GM10266 (cell line): ENCODE measurements at regions not wholly inside any gene's neighbourhood (a gene's known extent, or its start where the extent isn't known, plus 50 kb on each side); places are given as distances from the start of the nearest gene placed in this dataset.

Experiments used
- DNase-seq: peaks from one replicate; pipeline ENCODE4 v3.0.0; 2012; ENCODE audit errors: extremely low spot score
- TF ChIP-seq, protein P1 (sequence below): IDR thresholded peaks from 2 replicates; pipeline ENCODE4 v1.5.1; 2012; ENCODE audit warnings: mild to moderate bottlenecking, low read depth; ENCODE audit not compliant: control insufficient read depth, insufficient read depth; ENCODE audit errors: missing control alignments

DNA sequence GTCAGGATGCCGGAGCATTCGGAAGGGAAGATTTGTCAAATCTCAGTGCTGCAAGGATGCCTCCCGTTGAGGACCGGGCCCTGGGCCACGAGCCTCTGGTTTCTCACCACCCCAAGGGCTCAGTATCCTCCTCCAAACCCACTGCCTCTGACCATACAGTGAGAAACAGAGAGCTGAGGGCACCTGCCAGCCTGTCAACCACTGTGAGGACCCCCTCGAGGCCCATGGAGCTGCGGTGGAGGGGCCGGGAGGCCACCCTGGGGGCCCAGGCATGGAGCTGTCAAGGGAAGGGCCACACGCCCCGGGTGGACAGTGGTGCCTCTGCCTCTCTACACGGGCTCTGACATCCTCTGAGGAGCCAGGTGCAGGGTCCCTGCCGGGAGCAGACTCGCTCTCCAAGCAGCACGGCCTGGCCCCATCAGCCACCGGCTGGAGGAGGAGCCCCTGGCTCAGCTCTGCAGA lies 248.0 kb upstream of the TCERG1L start:
- TF ChIP-seq, protein P1, sequence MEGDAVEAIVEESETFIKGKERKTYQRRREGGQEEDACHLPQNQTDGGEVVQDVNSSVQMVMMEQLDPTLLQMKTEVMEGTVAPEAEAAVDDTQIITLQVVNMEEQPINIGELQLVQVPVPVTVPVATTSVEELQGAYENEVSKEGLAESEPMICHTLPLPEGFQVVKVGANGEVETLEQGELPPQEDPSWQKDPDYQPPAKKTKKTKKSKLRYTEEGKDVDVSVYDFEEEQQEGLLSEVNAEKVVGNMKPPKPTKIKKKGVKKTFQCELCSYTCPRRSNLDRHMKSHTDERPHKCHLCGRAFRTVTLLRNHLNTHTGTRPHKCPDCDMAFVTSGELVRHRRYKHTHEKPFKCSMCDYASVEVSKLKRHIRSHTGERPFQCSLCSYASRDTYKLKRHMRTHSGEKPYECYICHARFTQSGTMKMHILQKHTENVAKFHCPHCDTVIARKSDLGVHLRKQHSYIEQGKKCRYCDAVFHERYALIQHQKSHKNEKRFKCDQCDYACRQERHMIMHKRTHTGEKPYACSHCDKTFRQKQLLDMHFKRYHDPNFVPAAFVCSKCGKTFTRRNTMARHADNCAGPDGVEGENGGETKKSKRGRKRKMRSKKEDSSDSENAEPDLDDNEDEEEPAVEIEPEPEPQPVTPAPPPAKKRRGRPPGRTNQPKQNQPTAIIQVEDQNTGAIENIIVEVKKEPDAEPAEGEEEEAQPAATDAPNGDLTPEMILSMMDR, result no peak
- no peak for DNase-seq

DNA sequence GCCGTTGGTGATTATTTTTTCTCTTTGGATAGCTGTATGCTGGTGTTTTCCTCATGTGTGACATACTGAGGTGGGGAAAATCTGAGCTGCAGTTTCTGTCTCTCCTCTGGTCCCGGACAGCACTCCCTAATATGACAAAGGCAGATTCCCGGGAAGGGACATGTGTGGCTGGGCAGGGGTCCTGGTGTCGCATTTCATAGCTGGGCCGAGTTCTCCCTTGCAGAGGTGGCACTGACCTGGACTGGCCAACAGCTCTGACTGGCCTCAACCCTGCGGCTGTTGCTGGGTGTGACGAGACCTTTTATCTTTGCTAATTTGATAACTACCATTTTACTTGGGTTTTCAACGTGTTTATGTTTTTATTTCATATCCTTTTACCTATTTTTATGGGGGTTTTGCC lies 248.6 kb upstream of the TCERG1L start:
- DNase-seq, result no peak
- TF ChIP-seq, protein P1, result no peak

DNA sequence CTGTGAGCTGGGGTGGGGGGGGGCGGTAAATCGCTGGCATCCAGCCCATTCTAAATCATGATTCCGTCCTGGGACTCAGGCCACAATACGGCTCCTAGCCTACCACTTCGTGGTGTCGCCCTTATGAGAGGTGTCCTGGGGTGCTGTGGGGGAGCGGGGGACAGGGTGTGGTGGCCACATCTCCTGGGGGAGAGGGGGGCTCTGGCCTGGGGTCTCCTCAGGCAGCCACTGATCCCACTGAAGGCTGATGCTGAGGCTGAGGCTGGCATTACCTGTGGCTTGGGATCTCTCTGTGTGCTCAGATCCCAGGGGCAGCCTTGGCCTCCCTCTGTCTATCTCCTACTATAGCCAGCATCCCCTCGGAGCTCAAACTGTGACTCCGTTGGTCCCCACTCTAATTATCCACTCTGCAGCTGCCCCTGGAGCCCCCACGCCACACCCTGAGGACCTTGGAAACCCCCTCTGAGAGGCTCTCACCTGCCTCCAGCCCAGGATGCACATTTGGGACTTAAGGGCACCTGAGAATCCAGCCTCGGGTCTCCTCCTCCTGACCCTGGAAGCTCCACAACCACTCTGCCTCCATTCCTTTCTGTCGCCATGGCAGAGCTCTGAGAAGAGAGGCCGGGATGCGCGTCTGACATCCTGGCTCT lies 249.3 kb upstream of the TCERG1L start:
- DNase-seq, result no peak
- TF ChIP-seq, protein P1, result no peak

DNA sequence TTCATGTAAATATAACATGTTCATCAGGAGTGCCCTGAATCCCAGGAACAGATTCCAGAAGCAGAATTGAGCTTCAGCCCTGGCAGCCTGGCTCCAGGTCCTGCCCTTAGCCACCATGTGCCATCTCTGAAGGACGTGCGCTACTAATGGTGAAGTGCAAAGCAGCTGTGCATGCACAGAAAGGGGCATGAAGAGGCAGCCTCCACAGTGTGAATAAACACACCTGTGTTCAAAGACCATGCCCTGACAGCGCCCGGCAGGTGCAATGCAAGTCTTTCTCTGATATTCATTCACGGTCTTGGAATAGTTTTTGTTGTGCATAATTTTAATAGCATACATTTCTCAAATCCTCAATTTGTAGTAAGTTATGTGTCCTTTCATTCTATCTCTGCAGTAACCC lies 250.4 kb upstream of the TCERG1L start:
- DNase-seq, result no peak
- TF ChIP-seq, protein P1, result no peak

DNA sequence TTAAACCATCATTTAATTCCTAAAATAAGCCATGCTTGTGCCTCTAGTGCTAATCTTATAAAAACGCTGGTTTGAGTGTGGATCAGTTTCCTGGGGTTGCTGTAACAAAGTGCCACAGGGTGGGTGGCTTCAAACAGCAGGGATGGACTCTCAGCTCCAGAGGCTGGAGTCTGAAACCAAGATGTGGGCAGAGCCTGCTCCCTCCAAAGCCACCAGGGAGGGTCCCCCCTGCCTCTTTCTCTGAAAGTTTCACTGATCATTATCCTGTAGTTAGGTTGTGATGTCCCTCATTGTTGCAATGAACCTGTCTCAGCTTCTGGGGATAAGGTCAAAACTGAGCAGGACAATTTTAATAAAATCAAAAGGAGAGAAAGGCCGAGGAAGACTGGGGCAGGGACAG lies 251.9 kb upstream of the TCERG1L start:
- DNase-seq, result no peak
- TF ChIP-seq, protein P1, result no peak

DNA sequence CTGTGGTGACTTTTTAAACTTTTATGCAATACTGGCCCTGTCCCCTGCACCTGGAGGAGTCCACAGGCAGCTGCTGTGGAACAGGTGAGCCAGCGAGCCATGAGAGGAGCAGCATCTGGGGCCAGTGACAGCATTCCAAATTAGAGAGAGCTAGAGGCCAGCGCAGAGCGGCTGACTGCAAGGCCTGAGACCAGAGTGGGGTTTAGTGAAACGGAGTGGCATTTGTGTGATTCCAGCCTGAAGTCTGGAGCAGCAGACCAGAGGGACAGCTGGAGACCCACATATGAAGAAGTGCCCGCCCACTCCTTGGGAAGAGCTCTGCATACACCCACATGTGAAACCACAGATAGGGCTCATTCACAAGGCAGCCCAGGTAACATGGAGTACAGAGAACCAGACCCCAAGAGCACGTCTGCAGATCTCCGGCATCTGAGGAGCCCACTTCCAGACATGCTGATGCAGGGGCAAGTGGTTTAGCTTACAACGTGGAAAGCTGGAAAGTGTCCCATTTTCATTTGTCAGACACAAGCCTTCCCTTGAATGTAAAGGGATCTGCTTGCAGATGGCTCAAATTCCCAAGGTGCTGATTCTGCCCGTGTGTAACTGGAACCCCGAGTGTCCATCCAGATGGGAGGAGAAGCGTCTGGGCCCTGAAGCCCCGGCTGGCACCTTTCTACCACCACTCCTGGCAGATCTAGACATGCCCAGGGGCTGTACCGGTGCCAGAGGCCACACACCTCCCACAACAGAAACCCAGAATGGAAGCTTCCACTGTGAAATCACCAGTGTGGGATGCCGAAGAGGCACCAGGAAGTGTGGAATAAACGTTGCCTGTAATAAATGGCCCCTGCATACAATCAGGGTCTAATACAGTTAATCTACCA lies 256.0 kb upstream of the TCERG1L start:
- TF ChIP-seq, protein P1, result no peak
- DNase-seq, result no peak

DNA sequence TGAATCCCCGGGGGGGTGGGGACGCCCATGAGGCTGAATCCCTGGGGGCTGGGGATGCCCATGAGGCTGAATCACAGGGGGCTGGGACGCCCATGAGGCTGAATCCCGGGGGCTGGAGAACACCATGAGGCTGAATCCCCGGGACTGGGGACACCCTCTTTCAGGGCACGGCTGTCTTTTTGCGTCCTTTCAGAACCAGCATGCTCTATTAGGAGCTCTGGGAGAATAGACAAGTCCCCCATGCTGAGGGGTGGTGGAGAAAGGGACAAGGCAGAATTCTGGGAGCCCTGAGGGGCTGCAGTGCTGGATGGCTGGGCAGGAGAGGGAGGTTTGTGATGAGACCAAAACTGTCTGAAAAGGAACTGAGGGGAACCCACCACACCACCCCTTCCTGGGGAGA lies 257.3 kb upstream of the TCERG1L start:
- DNase-seq, result no peak
- TF ChIP-seq, protein P1, result no peak
